ENCODE measurements at regions not wholly inside any gene's neighbourhood (a gene's known extent, or its start where the extent isn't known, plus 50 kb on each side); places are given as distances from the start of the nearest gene placed in this dataset.

GRCh38 chr5:5077236-5077635 is 62.9 kb upstream of the ADAMTS16 start:
- H3K4me3 Mint-ChIP-seq (ENCODE audit: low read depth, unreplicated experiment) = no peak overlapping the region
- no TSS peak for BruUV-seq (replicated peaks)
- H3K9me3 Mint-ChIP-seq (ENCODE audit: low read depth, unreplicated experiment) = peaks cover 10% of the 10 kb centered on the region
- no peaks in the 10 kb centered on the region for H3K36me3 Mint-ChIP-seq (ENCODE audit: insufficient read depth, unreplicated experiment)
- TF ChIP-seq CTCF (IDR thresholded peaks at IDR 0.05; ENCODE audit: unreplicated experiment) = no peak
- no peak overlapping the region for H3K27ac Mint-ChIP-seq (ENCODE audit: unreplicated experiment)
- no peak for DNase-seq
- CTCF ChIA-PET = no interaction called here
- H3K4me1 Mint-ChIP-seq (ENCODE audit: low read depth, unreplicated experiment) = no peaks in the 10 kb centered on the region
- H3K27me3 Mint-ChIP-seq (ENCODE audit: unreplicated experiment) = peaks cover 11% of the 10 kb centered on the region
- intact Hi-C loops (cut with micrococcal nuclease; ENCODE audit: unreplicated experiment) = no loop called here

- H3K27me3 Mint-ChIP-seq (ENCODE audit: unreplicated experiment) = peaks cover 2% of the 10 kb centered on the region
- H3K4me1 Mint-ChIP-seq (ENCODE audit: low read depth, unreplicated experiment) = no peaks in the 10 kb centered on the region
- TF ChIP-seq CTCF (IDR thresholded peaks at IDR 0.05; ENCODE audit: unreplicated experiment) = no peak
- no peak for DNase-seq
- intact Hi-C loops (cut with micrococcal nuclease; ENCODE audit: unreplicated experiment) = no loop called here
- peaks cover 6% of the 10 kb centered on the region for H3K9me3 Mint-ChIP-seq (ENCODE audit: low read depth, unreplicated experiment)
- H3K27ac Mint-ChIP-seq (ENCODE audit: unreplicated experiment) = no peak overlapping the region
- BruUV-seq (replicated peaks) = no TSS peak
- CTCF ChIA-PET = no interaction called here
- no peak overlapping the region for H3K4me3 Mint-ChIP-seq (ENCODE audit: low read depth, unreplicated experiment)
- no peaks in the 10 kb centered on the region for H3K36me3 Mint-ChIP-seq (ENCODE audit: insufficient read depth, unreplicated experiment)
Measured at GRCh38 chr5:5078009-5078897, 61.9 kb upstream of the ADAMTS16 start.

DNA sequence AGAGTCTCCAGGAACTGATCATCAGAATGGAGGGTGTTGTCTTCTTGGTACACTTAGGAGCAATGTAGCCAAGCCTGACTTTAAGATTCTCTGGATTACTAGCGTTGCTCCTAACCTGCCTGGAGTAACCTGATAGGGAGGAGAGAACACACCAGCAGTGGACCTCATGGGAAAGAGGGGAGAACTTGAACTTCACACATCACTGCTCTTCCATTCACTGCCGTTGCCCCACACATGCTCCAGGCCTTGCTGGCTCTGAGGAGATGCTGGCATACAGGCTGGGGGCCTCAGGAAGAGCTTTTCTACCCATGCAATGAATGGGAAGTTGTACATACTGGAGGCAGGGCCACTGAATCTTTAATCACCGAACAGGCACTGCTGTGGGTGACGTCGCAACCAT is 60.3 kb upstream of the ADAMTS16 start:
- Mint-ChIP-seq H3K27me3 (ENCODE audit: unreplicated experiment) (no peaks in the 10 kb centered on the region), H3K9me3 (ENCODE audit: low read depth, unreplicated experiment) (peaks cover 4% of the 10 kb centered on the region), H3K4me3 (ENCODE audit: low read depth, unreplicated experiment) (no peak overlapping the region), H3K36me3 (ENCODE audit: insufficient read depth, unreplicated experiment) (no peaks in the 10 kb centered on the region), H3K27ac (ENCODE audit: unreplicated experiment) (no peak overlapping the region), H3K4me1 (ENCODE audit: low read depth, unreplicated experiment) (no peaks in the 10 kb centered on the region)
- TF ChIP-seq CTCF (IDR thresholded peaks at IDR 0.05; ENCODE audit: unreplicated experiment) = no peak
- intact Hi-C loops (cut with micrococcal nuclease; ENCODE audit: unreplicated experiment) = no loop called here
- CTCF ChIA-PET = no interaction called here
- no peak for DNase-seq
- no TSS peak for BruUV-seq (replicated peaks)

GRCh38 chr5:5080790-5081189 is 59.3 kb upstream of the ADAMTS16 start:
- CTCF ChIA-PET = interaction anchor here (0.7 kb wide), 1 partner anchor 13 kb away, joined by 4 read pairs; no protein-coding TSS in a partner anchor
- no peak for TF ChIP-seq CTCF (IDR thresholded peaks at IDR 0.05; ENCODE audit: unreplicated experiment)
- peaks cover 4% of the 10 kb centered on the region for H3K9me3 Mint-ChIP-seq (ENCODE audit: low read depth, unreplicated experiment)
- no peaks in the 10 kb centered on the region for H3K36me3 Mint-ChIP-seq (ENCODE audit: insufficient read depth, unreplicated experiment)
- no peaks in the 10 kb centered on the region for H3K4me1 Mint-ChIP-seq (ENCODE audit: low read depth, unreplicated experiment)
- no peak for DNase-seq
- no peaks in the 10 kb centered on the region for H3K27me3 Mint-ChIP-seq (ENCODE audit: unreplicated experiment)
- H3K27ac Mint-ChIP-seq (ENCODE audit: unreplicated experiment) = no peak overlapping the region
- BruUV-seq (replicated peaks) = no TSS peak
- intact Hi-C loops (cut with micrococcal nuclease; ENCODE audit: unreplicated experiment) = no loop called here
- no peak overlapping the region for H3K4me3 Mint-ChIP-seq (ENCODE audit: low read depth, unreplicated experiment)
